SU-DHL-6 (cell line): ENCODE measurements at regions not wholly inside any gene's neighbourhood (a gene's known extent, or its start where the extent isn't known, plus 50 kb on each side); places are given as distances from the start of the nearest gene placed in this dataset.

Source experiments
- EZH2phosphoT487 ChIP-seq: fragments of 200-600 bp; sonication (generic), shearing (Covaris generic); conservative IDR thresholded peaks from 2 replicates; pipeline ENCODE4 v1.6.1; 2018; ENCODE audit warnings: mild to moderate bottlenecking, antibody characterized with exemption, low read length, moderate library complexity, mixed read lengths
- TF ChIP-seq, protein P1 (sequence below): fragments of 200-600 bp; sonication (generic); IDR thresholded peaks from one replicate; pipeline ENCODE4 v1.5.1; 2017; ENCODE audit warnings: antibody characterized with exemption, mild to moderate bottlenecking, low read length, moderate library complexity; ENCODE audit not compliant: insufficient read depth, poor library complexity, severe bottlenecking

DNA sequence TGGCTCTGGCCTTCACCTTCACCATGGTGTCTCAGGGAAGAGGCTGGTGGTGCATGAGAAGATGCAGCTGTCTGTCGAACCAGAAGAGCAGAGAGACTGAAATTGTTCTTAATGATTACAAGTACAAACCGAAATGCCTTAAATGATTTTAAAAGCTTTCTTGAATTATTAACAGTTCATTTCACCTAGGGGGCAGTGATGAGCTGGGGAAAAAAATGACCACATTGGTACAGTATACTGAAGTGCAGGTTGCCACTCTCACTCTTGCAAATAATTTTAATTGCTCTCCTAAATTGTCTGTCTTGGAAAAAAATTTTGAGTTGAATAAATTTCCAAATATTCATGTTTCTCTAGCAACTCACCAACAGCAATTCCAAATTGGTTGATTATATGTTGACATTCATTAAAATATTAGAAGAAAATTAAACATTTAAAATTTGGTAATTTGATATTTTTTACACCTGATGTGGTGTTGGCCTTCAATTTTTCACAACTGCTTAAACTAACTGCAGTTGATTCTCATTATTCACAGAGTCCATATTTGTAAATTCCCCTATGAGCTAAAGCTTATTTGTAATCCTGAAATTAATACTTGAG, 692.6 kb downstream of the ZWINT start:
- TF ChIP-seq, protein P1, sequence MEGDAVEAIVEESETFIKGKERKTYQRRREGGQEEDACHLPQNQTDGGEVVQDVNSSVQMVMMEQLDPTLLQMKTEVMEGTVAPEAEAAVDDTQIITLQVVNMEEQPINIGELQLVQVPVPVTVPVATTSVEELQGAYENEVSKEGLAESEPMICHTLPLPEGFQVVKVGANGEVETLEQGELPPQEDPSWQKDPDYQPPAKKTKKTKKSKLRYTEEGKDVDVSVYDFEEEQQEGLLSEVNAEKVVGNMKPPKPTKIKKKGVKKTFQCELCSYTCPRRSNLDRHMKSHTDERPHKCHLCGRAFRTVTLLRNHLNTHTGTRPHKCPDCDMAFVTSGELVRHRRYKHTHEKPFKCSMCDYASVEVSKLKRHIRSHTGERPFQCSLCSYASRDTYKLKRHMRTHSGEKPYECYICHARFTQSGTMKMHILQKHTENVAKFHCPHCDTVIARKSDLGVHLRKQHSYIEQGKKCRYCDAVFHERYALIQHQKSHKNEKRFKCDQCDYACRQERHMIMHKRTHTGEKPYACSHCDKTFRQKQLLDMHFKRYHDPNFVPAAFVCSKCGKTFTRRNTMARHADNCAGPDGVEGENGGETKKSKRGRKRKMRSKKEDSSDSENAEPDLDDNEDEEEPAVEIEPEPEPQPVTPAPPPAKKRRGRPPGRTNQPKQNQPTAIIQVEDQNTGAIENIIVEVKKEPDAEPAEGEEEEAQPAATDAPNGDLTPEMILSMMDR = no peak
- no peak for TF ChIP-seq EZH2phosphoT487
